ENCODE measurements at regions not wholly inside any gene's neighbourhood (a gene's known extent, or its start where the extent isn't known, plus 50 kb on each side); places are given as distances from the start of the nearest gene placed in this dataset.

DNA sequence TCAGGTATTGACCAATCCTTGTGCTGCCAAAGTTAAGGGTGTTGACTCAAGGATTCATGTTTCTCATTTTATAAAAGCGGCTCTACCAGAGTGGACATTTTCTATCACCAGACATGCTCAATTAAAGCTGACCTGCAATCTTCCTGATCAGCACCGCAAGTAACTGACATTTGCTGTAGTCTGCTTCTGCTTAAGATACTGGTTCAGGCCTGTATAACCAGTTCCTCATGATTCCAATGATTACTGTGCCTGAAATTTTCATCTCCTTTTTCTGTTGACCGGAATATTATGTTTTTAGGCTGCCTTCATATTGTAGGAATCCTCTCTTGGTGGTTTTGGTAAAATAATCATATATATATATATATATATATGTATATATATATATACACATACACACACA lies 160.2 kb upstream of the SPIN4 start:
- intact Hi-C loops (cut with micrococcal nuclease; ENCODE audit: unreplicated experiment) (no loop called here), in situ Hi-C loops (cut with HindIII; ENCODE audit: extremely low pct_ligation_motif_present, low pct_unique_long_range_greater_than_20kb) (no loop called here)
- Histone ChIP-seq H3K9me3 (ENCODE audit: low read length) (no peaks in the 10 kb centered on the region), H3K79me2 (ENCODE audit: insufficient read depth, low read length) (no peaks in the 10 kb centered on the region), H3K36me3 (replicated peaks in 1 of 2; ENCODE audit: control insufficient read depth in 1 of 2, insufficient read depth in 2 of 2, low read length in 2 of 2) (no peaks in the 10 kb centered on the region), H2AFZ (ENCODE audit: low read length) (no peak overlapping the region), H3K4me3 (replicated peaks in 1 of 3; ENCODE audit: insufficient read depth in 1 of 3, low read depth in 2 of 3, low read length in 3 of 3) (no peak overlapping the region), H3K4me2 (ENCODE audit: low read depth, low read length) (no peak overlapping the region), H3K4me1 (ENCODE audit: insufficient read depth, low read length) (no peaks in the 10 kb centered on the region), H3K27ac (ENCODE audit: extremely low read length, insufficient read depth, low read length) (no peak overlapping the region), H4K20me1 (ENCODE audit: insufficient read depth, low read length) (no peaks in the 10 kb centered on the region), H3K9ac (ENCODE audit: insufficient read depth, low read depth, low read length) (no peak overlapping the region), H3K27me3 (ENCODE audit: control insufficient read depth in 1 of 2, insufficient read depth in 2 of 2, low read length in 2 of 2) (no peaks in the 10 kb centered on the region)
- TF ChIP-seq ZBTB3 (CRISPR knock-in tag; IDR thresholded peaks at IDR 0.05; ENCODE audit: borderline replicate concordance, low read depth) (no peak), DNMT3B (CRISPR knock-in tag; conservative IDR thresholded peaks at IDR 0.05) (no peak), SALL2 (CRISPR knock-in tag; IDR thresholded peaks at IDR 0.05) (no peak), ESRRA (CRISPR knock-in tag; IDR thresholded peaks at IDR 0.05; ENCODE audit: low read depth) (no peak), PAWR (CRISPR knock-in tag; IDR thresholded peaks at IDR 0.05; ENCODE audit: borderline replicate concordance) (no peak), ONECUT2 (CRISPR knock-in tag; IDR thresholded peaks at IDR 0.05) (no peak), ZNF20 (CRISPR knock-in tag; IDR thresholded peaks at IDR 0.05) (no peak), HCFC1 (IDR thresholded peaks at IDR 0.05; ENCODE audit: low read depth, low read length) (no peak), MEIS2 (CRISPR knock-in tag; IDR thresholded peaks at IDR 0.05) (no peak), TRIM24 (CRISPR knock-in tag; IDR thresholded peaks at IDR 0.05) (no peak), ZNF563 (CRISPR knock-in tag; IDR thresholded peaks at IDR 0.05) (no peak), ETV6 (CRISPR knock-in tag; conservative IDR thresholded peaks at IDR 0.05) (no peak)
- no peak for ATAC-seq
- ChIA-PET POLR2A (no interaction called here), CTCF (ENCODE audit: low intra/inter-chr PET ratio, low total read pairs) (no interaction called here)
- no peak for DNase-seq (ENCODE audit: low spot score)
- 100% methylated on average over 2 of the region's 3 CpGs for WGBS (ENCODE audit: low lambda C conversion rate)
- BruUV-seq (replicated peaks): no TSS peak
- no peak for FAIRE-seq

- no peaks in the 10 kb centered on the region for H4K20me1 ChIP-seq (ENCODE audit: insufficient read depth, low read length)
- no peak overlapping the region for H3K27ac ChIP-seq (ENCODE audit: extremely low read length, insufficient read depth, low read length)
- FAIRE-seq (no peak), DNase-seq (ENCODE audit: low spot score) (no peak), ATAC-seq (no peak)
- H3K4me3 ChIP-seq (replicated peaks in 1 of 3; ENCODE audit: insufficient read depth in 1 of 3, low read depth in 2 of 3, low read length in 3 of 3): no peak overlapping the region
- in situ Hi-C loops (cut with HindIII; ENCODE audit: extremely low pct_ligation_motif_present, low pct_unique_long_range_greater_than_20kb) (no loop called here), intact Hi-C loops (cut with micrococcal nuclease; ENCODE audit: unreplicated experiment) (loop anchor here (10.0 kb wide), 1 partner anchor 154 kb away; the partner anchor contains the start of gene SPIN4)
- no peak overlapping the region for H2AFZ ChIP-seq (ENCODE audit: low read length)
- H3K9ac ChIP-seq (ENCODE audit: insufficient read depth, low read depth, low read length): no peak overlapping the region
- H3K9me3 ChIP-seq (ENCODE audit: low read length): no peaks in the 10 kb centered on the region
- BruUV-seq (replicated peaks): no TSS peak
- CTCF ChIA-PET (ENCODE audit: low intra/inter-chr PET ratio, low total read pairs): no interaction called here
- H3K27me3 ChIP-seq (ENCODE audit: control insufficient read depth in 1 of 2, insufficient read depth in 2 of 2, low read length in 2 of 2): no peaks in the 10 kb centered on the region
- H3K79me2 ChIP-seq (ENCODE audit: insufficient read depth, low read length): no peaks in the 10 kb centered on the region
- H3K4me1 ChIP-seq (ENCODE audit: insufficient read depth, low read length): no peaks in the 10 kb centered on the region
- H3K36me3 ChIP-seq (replicated peaks in 1 of 2; ENCODE audit: control insufficient read depth in 1 of 2, insufficient read depth in 2 of 2, low read length in 2 of 2): no peaks in the 10 kb centered on the region
- POLR2A ChIA-PET: no interaction called here
- 98% methylated on average over 5 of the region's 5 CpGs for WGBS (ENCODE audit: low lambda C conversion rate)
- no peak overlapping the region for H3K4me2 ChIP-seq (ENCODE audit: low read depth, low read length)
- TF ChIP-seq ZSCAN12 (CRISPR knock-in tag; IDR thresholded peaks at IDR 0.05) (no peak), PBX2 (CRISPR knock-in tag; IDR thresholded peaks at IDR 0.05) (no peak), IRF2 (CRISPR knock-in tag; IDR thresholded peaks at IDR 0.05) (no peak)
These were observed 157.5 kb upstream of the SPIN4 start for GRCh38 chrX:63508668-63509067.

Measured in HepG2 (cell line).